Osteocyte (in vitro differentiated cells): ENCODE measurements at regions not wholly inside any gene's neighbourhood (a gene's known extent, or its start where the extent isn't known, plus 50 kb on each side); places are given as distances from the start of the nearest gene placed in this dataset.

Source experiments
- DNase-seq: peaks from one replicate; pipeline ENCODE4 v3.0.0; 2021; ENCODE audit warnings: mixed read lengths; ENCODE audit not compliant: unreplicated experiment; ENCODE audit errors: extremely low spot score
- H3K27ac Mint-ChIP-seq: one replicate; pipeline ENCODE4 v1.8.0; 2021; ENCODE audit warnings: mild to moderate bottlenecking, mixed read lengths; ENCODE audit not compliant: unreplicated experiment
- H3K27me3 Mint-ChIP-seq: one replicate; pipeline ENCODE4 v1.8.0; 2021; ENCODE audit warnings: mixed read lengths; ENCODE audit not compliant: unreplicated experiment
- H3K36me3 Mint-ChIP-seq: one replicate; pipeline ENCODE4 v1.8.0; 2021; ENCODE audit warnings: mixed read lengths; ENCODE audit not compliant: unreplicated experiment
- H3K4me1 Mint-ChIP-seq: one replicate; pipeline ENCODE4 v1.8.0; 2021; ENCODE audit warnings: mixed read lengths; ENCODE audit not compliant: unreplicated experiment
- H3K4me3 Mint-ChIP-seq: one replicate; pipeline ENCODE4 v1.8.0; 2021; ENCODE audit warnings: mild to moderate bottlenecking, moderate library complexity, mixed read lengths; ENCODE audit not compliant: unreplicated experiment
- H3K9me3 Mint-ChIP-seq: one replicate; pipeline ENCODE4 v1.8.0; 2021; ENCODE audit warnings: mixed read lengths; ENCODE audit not compliant: unreplicated experiment
- TF ChIP-seq, protein P1 (sequence below): fragments of 200-600 bp; sonication (generic); IDR thresholded peaks from 2 replicates; pipeline ENCODE4 v1.5.0; 2021; ENCODE audit warnings: antibody characterized with exemption, mild to moderate bottlenecking, moderate library complexity

DNA sequence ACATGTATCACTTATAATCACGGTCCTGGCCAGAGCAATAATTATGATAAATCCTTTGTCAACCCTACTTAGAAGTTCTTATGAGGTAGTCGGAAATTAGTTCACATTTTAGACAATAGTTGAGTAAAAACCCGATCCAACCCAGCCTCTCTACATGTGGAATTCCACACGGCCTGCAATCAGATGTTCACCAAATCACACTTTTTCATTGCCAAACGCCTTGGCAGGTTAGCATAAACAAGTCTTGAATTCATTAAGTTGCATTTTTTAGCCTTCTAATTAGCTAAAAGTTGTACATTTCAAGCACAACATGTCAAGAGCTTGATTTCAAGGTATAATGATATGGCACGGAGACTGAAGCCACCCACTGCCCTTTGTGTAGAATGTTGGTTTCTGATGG, 65.3 kb downstream of the FOXL1 start:
- peaks cover 11% of the 10 kb centered on the region for H3K36me3 Mint-ChIP-seq
- no peak overlapping the region for H3K27ac Mint-ChIP-seq
- no peak for DNase-seq
- H3K9me3 Mint-ChIP-seq = no peaks in the 10 kb centered on the region
- no peaks in the 10 kb centered on the region for H3K4me1 Mint-ChIP-seq
- TF ChIP-seq, protein P1, sequence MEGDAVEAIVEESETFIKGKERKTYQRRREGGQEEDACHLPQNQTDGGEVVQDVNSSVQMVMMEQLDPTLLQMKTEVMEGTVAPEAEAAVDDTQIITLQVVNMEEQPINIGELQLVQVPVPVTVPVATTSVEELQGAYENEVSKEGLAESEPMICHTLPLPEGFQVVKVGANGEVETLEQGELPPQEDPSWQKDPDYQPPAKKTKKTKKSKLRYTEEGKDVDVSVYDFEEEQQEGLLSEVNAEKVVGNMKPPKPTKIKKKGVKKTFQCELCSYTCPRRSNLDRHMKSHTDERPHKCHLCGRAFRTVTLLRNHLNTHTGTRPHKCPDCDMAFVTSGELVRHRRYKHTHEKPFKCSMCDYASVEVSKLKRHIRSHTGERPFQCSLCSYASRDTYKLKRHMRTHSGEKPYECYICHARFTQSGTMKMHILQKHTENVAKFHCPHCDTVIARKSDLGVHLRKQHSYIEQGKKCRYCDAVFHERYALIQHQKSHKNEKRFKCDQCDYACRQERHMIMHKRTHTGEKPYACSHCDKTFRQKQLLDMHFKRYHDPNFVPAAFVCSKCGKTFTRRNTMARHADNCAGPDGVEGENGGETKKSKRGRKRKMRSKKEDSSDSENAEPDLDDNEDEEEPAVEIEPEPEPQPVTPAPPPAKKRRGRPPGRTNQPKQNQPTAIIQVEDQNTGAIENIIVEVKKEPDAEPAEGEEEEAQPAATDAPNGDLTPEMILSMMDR = no peak
- no peak overlapping the region for H3K4me3 Mint-ChIP-seq
- H3K27me3 Mint-ChIP-seq = no peaks in the 10 kb centered on the region

DNA sequence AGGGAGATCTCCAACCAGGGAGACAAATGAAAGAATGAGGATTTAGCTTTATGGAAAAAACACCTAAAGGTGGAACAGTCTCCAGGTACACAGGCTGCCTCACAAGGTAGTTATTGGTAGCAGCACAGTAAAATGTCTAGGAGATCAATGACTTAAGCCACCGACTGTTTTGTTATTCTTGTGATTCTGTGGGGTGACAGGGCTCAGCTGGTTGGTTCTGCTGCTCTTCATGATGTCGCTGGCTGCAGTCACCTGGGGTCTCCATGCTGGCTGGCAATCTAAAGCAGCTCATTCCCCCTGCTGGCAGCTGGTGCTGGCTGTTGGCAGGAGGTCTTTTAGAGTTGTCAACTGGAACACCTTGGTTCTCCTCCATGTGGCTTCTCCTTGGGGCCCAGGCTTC, 69.2 kb downstream of the FOXL1 start:
- Mint-ChIP-seq H3K4me3 (no peak overlapping the region), H3K27ac (no peak overlapping the region)

DNA sequence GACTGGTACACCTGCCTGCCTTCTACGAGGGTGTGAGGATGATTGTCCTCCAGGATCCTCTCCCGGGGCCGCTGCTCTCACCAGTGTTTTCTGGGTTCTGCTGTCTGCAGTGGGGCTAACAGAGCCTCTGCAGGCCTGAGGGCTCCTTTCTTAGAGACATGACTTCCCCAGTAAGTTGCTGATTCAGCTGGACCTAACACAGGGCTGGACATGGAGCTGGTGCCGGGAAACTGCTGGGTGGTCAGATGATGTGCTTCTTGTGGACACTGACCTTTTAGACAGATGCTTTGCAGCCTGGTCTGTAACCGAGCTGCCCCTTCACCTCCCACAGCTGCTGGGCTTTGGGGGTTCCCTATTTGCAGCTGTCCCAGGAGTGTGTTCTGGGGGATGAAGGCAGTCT, 71.5 kb downstream of the FOXL1 start:
- H3K9me3 Mint-ChIP-seq = no peaks in the 10 kb centered on the region
- H3K4me1 Mint-ChIP-seq = peaks cover 30% of the 10 kb centered on the region
- no peaks in the 10 kb centered on the region for H3K27me3 Mint-ChIP-seq
- H3K4me3 Mint-ChIP-seq = no peak overlapping the region
- TF ChIP-seq, protein P1 = no peak
- peaks cover 11% of the 10 kb centered on the region for H3K36me3 Mint-ChIP-seq
- no peak overlapping the region for H3K27ac Mint-ChIP-seq
- no peak for DNase-seq

More for the DNA sequence above, 69.2 kb downstream of the FOXL1 start:
- TF ChIP-seq, protein P1 = no peak
- Mint-ChIP-seq H3K27me3 (no peaks in the 10 kb centered on the region), H3K36me3 (peaks cover 11% of the 10 kb centered on the region), H3K9me3 (no peaks in the 10 kb centered on the region), H3K4me1 (peaks cover 19% of the 10 kb centered on the region)
- DNase-seq = no peak

DNA sequence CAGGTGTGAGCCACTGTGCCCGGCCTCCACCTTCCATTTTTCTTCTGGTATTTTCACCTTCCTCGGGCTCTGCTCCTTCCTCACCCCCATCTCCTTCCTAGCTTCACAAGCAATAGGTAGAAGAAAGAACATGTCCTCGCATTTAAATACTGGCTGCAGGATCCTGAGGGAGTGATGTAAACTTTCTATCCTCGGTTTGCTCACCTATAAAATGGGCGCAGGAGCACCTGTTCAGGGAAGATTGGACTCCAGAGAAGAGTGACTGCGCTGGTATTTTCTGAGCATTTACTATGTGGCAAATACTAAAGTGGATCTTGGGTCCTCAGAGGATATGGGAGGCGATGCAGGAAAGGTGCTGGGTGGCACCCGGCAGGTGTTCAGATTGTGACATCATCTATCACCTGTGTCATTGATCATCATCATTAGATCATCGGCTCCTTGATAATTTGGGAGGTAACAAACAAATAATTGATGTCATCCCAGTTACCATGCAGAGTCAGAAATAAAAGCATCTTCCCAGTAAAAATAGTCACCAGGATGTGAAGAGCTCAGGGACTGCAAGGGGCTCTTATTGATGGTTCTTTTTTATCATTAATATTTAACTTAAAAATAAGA, 72.8 kb downstream of the FOXL1 start:
- no peak for DNase-seq
- Mint-ChIP-seq H3K4me1 (peaks cover 30% of the 10 kb centered on the region), H3K27ac (peak overlapping the region; percentile 11), H3K9me3 (no peaks in the 10 kb centered on the region), H3K36me3 (peaks cover 11% of the 10 kb centered on the region), H3K27me3 (no peaks in the 10 kb centered on the region), H3K4me3 (no peak overlapping the region)
- TF ChIP-seq, protein P1 = no peak

DNA sequence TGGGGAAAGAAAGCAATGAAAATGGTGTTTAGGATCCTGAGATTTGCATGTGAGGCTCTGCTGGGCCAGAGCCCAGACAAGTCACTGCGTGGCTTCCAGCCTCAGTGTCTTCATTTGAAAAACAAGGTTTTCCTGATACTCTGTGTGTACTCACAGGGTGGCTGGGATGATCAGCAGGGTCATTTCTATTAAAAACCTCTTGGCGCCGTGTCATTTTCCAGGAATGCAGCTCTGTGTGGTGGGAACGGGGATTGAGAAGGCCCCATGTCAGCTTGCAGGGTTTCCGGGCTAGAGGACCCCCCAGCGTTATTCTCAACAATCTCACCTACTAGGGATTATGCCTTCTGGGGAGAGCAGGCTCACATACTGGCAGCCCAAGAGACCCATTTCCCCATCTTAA, 73.5 kb downstream of the FOXL1 start:
- TF ChIP-seq, protein P1 = no peak
- Mint-ChIP-seq H3K9me3 (no peaks in the 10 kb centered on the region), H3K4me3 (no peak overlapping the region), H3K27me3 (no peaks in the 10 kb centered on the region), H3K27ac (peak overlapping the region; percentile 16), H3K4me1 (peaks cover 30% of the 10 kb centered on the region), H3K36me3 (peaks cover 10% of the 10 kb centered on the region)
- DNase-seq = no peak
